ENCODE measurements at regions not wholly inside any gene's neighbourhood (a gene's known extent, or its start where the extent isn't known, plus 50 kb on each side); places are given as distances from the start of the nearest gene placed in this dataset.
"Not testable (repeated sequence)": the region's sequence is repeated elsewhere in the genome, so short reads cannot be mapped to it uniquely, and the experiment has no call there.

DNA sequence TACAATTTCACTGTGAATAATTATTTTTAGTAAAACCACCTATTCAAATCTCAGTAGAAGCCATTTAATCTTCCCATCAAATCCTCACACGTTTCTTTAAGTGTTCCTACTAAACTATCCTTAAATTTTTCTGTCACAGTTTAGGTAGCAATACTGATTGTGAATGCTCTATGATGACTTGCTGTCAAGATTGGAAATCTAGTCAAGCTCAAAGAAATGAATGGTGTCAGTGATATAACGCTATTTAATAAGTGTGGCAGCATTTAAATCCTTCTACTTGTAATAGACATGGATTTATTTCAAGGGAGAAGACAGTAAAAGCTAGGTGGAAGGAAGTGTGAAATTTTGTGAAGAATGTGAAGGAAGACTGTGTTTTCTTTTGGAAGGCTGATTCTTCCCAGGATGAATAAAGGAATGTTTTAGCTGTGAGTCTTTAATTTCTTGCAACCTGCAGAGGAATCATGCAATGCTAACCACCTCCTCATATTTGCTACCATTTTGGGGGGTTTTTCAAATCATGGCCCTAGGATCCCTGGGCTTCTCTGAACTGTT is 936.7 kb upstream of the NEGR1 start:
- TF ChIP-seq, protein P1, sequence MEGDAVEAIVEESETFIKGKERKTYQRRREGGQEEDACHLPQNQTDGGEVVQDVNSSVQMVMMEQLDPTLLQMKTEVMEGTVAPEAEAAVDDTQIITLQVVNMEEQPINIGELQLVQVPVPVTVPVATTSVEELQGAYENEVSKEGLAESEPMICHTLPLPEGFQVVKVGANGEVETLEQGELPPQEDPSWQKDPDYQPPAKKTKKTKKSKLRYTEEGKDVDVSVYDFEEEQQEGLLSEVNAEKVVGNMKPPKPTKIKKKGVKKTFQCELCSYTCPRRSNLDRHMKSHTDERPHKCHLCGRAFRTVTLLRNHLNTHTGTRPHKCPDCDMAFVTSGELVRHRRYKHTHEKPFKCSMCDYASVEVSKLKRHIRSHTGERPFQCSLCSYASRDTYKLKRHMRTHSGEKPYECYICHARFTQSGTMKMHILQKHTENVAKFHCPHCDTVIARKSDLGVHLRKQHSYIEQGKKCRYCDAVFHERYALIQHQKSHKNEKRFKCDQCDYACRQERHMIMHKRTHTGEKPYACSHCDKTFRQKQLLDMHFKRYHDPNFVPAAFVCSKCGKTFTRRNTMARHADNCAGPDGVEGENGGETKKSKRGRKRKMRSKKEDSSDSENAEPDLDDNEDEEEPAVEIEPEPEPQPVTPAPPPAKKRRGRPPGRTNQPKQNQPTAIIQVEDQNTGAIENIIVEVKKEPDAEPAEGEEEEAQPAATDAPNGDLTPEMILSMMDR (IDR thresholded peaks at IDR 0.05; ENCODE audit: low read depth, low read length), result no peak
- POLR2A ChIA-PET, result no interaction called here
- Histone ChIP-seq H3K9me3 (ENCODE audit: control insufficient read depth, insufficient read depth, low read length) (peaks cover 3% of the 10 kb centered on the region; the same call in 1 of the 2 replicates), H3K4me3 (ENCODE audit: low read depth, low read length) (no peak overlapping the region), H3K27me3 (ENCODE audit: control insufficient read depth, insufficient read depth, low read length) (no peaks in the 10 kb centered on the region), H3K27ac (ENCODE audit: low read depth, low read length) (no peak overlapping the region)
- CTCF ChIA-PET, result no interaction called here
- DNase-seq (ENCODE audit: low read depth, low spot score), result no peak

DNA sequence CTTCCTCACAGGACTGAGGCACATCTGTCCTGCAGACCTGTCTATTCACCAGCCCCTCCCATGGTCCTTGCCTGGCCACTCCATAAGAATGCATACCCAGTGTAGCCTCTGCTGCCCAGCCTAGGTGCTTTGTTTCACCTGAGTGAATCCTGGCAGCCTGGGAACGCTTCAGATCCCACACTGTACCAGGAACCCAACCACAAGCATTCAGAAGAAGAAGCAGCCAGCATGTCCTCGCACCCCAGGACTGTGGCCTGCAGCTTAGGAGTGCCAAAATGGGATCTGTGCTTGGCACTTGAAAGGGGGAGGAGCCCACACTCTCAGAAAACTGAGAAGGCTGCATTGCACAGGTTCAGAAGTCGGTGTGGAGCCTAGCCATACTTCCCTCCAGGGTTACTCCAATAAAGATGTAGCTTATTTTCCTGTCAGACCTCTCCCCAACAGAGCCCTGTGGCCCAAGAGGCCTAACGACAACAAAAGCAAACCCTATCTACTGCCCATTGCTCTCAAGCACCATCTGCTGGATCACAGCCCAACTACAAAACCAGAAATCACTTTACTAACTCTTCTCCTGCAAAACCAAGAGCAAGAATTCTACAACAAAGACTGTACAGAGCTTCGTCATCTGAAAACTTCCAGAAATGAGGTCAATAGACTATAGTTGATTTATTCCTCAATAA is 923.1 kb upstream of the NEGR1 start:
- no peak overlapping the region for H3K4me3 ChIP-seq (ENCODE audit: low read depth, low read length)
- ChIA-PET POLR2A (no interaction called here), CTCF (interaction anchor here (0.7 kb wide), 1 partner anchor 463 kb away, joined by 4 read pairs; no protein-coding TSS in a partner anchor)

DNA sequence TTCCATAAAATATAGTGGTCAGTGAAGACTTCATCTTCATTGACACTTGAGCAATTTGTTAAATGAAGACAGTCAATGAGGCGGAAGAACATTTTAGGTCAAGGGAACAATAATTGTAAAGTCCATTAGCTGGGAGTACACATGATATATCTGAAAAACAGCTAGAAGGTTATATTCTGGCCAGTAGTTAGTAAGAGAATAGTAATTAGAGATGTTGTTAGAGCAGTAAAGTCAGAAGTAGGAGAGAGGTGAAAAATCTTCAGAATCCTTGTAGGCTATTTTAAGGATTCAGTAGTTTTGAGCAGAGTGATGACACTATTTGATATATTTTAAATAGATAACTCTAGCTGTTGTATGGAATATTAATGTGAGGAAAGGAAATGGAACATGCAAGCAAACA is 915.6 kb upstream of the NEGR1 start:
- H3K27ac ChIP-seq (ENCODE audit: low read depth, low read length), result no peak overlapping the region

More for the DNA sequence above, 923.1 kb upstream of the NEGR1 start:
- H3K9me3 ChIP-seq (ENCODE audit: control insufficient read depth, insufficient read depth, low read length), result peaks cover 15% of the 10 kb centered on the region
- TF ChIP-seq, protein P1 (IDR thresholded peaks at IDR 0.05; ENCODE audit: low read depth, low read length), result no peak
- no peaks in the 10 kb centered on the region for H3K27me3 ChIP-seq (ENCODE audit: control insufficient read depth, insufficient read depth, low read length)
- H3K27ac ChIP-seq (ENCODE audit: low read depth, low read length), result no peak overlapping the region
- DNase-seq (ENCODE audit: low read depth, low spot score), result no peak

DNA sequence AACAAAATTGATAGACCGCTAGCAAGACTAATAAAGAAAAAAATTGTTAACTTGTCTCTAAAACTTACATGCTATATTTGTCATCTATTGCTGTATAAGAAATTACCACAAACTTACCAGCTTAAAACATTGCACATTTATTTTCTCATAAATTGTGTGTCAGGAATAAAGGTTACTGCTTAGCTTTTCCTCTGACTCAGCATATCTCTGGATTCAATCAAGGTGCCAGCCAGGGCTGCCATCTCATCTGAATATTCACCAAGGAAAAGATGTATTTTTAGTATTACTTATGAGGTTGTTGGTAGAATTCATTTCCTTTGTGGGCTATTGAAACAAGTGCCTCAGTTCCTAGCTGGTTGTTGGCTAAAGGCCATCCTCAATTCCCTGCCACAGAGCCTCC is 912.6 kb upstream of the NEGR1 start:
- ChIA-PET CTCF (interaction anchor here (0.5 kb wide), 1 partner anchor 70 kb away, joined by 7 read pairs; no protein-coding TSS in a partner anchor), POLR2A (no interaction called here)
- Histone ChIP-seq H3K9me3 (ENCODE audit: control insufficient read depth, insufficient read depth, low read length) (peaks cover 7% of the 10 kb centered on the region; the same call in 1 of the 2 replicates), H3K27ac (ENCODE audit: low read depth, low read length) (no peak overlapping the region), H3K4me3 (ENCODE audit: low read depth, low read length) (no peak overlapping the region), H3K27me3 (ENCODE audit: control insufficient read depth, insufficient read depth, low read length) (no peaks in the 10 kb centered on the region)
- no peak for DNase-seq (ENCODE audit: low read depth, low spot score)
- TF ChIP-seq, protein P1 (IDR thresholded peaks at IDR 0.05; ENCODE audit: low read depth, low read length), result no peak

More for the DNA sequence above, 915.6 kb upstream of the NEGR1 start:
- ChIA-PET CTCF (no interaction called here), POLR2A (no interaction called here)
- H3K4me3 ChIP-seq (ENCODE audit: low read depth, low read length), result no peak overlapping the region
- TF ChIP-seq, protein P1 (IDR thresholded peaks at IDR 0.05; ENCODE audit: low read depth, low read length), result no peak
- no peak for DNase-seq (ENCODE audit: low read depth, low spot score)
- H3K9me3 ChIP-seq (ENCODE audit: control insufficient read depth, insufficient read depth, low read length), result peaks cover 2% of the 10 kb centered on the region; the same call in 1 of the 2 replicates
- H3K27me3 ChIP-seq (ENCODE audit: control insufficient read depth, insufficient read depth, low read length), result no peaks in the 10 kb centered on the region

DNA sequence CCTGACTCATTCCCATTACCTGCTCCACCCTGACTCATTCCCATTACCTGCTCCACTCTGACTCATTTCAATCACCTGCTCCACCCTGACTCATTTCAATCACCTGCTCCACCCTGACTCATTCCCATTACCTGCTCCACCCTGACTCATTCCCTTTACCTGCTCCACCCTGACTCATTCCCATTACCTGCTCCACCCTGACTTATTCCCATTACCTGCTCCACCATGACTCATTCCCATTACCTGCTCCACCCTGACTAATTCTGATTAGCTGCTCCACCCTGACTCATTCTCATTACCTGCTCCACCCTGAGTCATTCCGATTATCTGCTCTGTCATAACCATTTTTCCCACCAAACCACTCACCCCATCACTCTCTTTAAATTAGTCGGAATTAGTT is 901.2 kb upstream of the NEGR1 start:
- DNase-seq (ENCODE audit: low read depth, low spot score), result not testable (repeated sequence)

More for the DNA sequence above, 901.2 kb upstream of the NEGR1 start:
- H3K27me3 ChIP-seq (ENCODE audit: control insufficient read depth, insufficient read depth, low read length); H3K4me3 ChIP-seq (ENCODE audit: low read depth, low read length); POLR2A ChIA-PET; H3K27ac ChIP-seq (ENCODE audit: low read depth, low read length); CTCF ChIA-PET: not testable (repeated sequence)
- peaks cover 15% of the 10 kb centered on the region for H3K9me3 ChIP-seq (ENCODE audit: control insufficient read depth, insufficient read depth, low read length)
